Adipocyte (in vitro differentiated cells): ENCODE measurements at regions not wholly inside any gene's neighbourhood (a gene's known extent, or its start where the extent isn't known, plus 50 kb on each side); places are given as distances from the start of the nearest gene placed in this dataset.

Experiments
- DNase-seq: peaks from one replicate; pipeline ENCODE4 v3.0.0-alpha.2; 2015; ENCODE audit warnings: low read depth
- H3K27me3 ChIP-seq: replicated peaks from 2 replicates; pipeline ENCODE4 v1.7.0; 2013; ENCODE audit warnings: mild to moderate bottlenecking, low read length, moderate library complexity; ENCODE audit not compliant: control insufficient read depth, insufficient read depth
- H3K36me3 ChIP-seq: 2 replicates; pipeline ENCODE4 v1.7.0; 2013; ENCODE audit warnings: low read length, mild to moderate bottlenecking, moderate library complexity; ENCODE audit not compliant: control insufficient read depth, insufficient read depth, severe bottlenecking
- H3K4me1 ChIP-seq: 2 replicates; pipeline ENCODE4 v1.7.0; 2013; ENCODE audit warnings: mild to moderate bottlenecking, low read length, moderate library complexity; ENCODE audit not compliant: control insufficient read depth, insufficient read depth
- H3K4me3 ChIP-seq: 2 replicates; pipeline ENCODE4 v1.7.0; 2013; ENCODE audit warnings: mild to moderate bottlenecking, low read length, moderate library complexity
- H3K9ac ChIP-seq: 2 replicates; pipeline ENCODE4 v1.7.0; 2013; ENCODE audit warnings: mild to moderate bottlenecking, low read length, moderate library complexity
- H3K9me3 ChIP-seq: 2 replicates; pipeline ENCODE4 v1.7.0; 2013; ENCODE audit warnings: mild to moderate bottlenecking, low read length, moderate library complexity; ENCODE audit not compliant: control insufficient read depth

GRCh38 chr2:40859617-40860016 lies 407.7 kb upstream of the SLC8A1 start:
- Histone ChIP-seq H3K4me1 (no peaks in the 10 kb centered on the region), H3K9me3 (no peaks in the 10 kb centered on the region), H3K9ac (no peak overlapping the region), H3K27me3 (no peaks in the 10 kb centered on the region), H3K4me3 (no peak overlapping the region), H3K36me3 (no peaks in the 10 kb centered on the region)
- DNase-seq = no peak

GRCh38 chr2:40867829-40868228 lies 415.9 kb upstream of the SLC8A1 start:
- Histone ChIP-seq H3K9me3 (no peaks in the 10 kb centered on the region), H3K27me3 (no peaks in the 10 kb centered on the region), H3K4me3 (no peak overlapping the region), H3K9ac (no peak overlapping the region), H3K4me1 (no peaks in the 10 kb centered on the region), H3K36me3 (no peaks in the 10 kb centered on the region)
- no peak for DNase-seq

- no peaks in the 10 kb centered on the region for H3K9me3 ChIP-seq
- no peaks in the 10 kb centered on the region for H3K27me3 ChIP-seq
- no peak overlapping the region for H3K4me3 ChIP-seq
- no peak overlapping the region for H3K9ac ChIP-seq
- peaks cover 3% of the 10 kb centered on the region for H3K4me1 ChIP-seq
- H3K36me3 ChIP-seq = no peaks in the 10 kb centered on the region
- DNase-seq = no peak
These were observed 420.7 kb upstream of the SLC8A1 start for GRCh38 chr2:40872580-40872979.

GRCh38 chr2:40874380-40874779 lies 422.5 kb upstream of the SLC8A1 start:
- DNase-seq = no peak
- Histone ChIP-seq H3K9me3 (no peaks in the 10 kb centered on the region), H3K9ac (no peak overlapping the region), H3K27me3 (no peaks in the 10 kb centered on the region), H3K4me3 (no peak overlapping the region), H3K36me3 (no peaks in the 10 kb centered on the region), H3K4me1 (peaks cover 14% of the 10 kb centered on the region)

- no peak overlapping the region for H3K4me3 ChIP-seq
- no peaks in the 10 kb centered on the region for H3K36me3 ChIP-seq
- peaks cover 14% of the 10 kb centered on the region for H3K4me1 ChIP-seq
- no peaks in the 10 kb centered on the region for H3K9me3 ChIP-seq
- no peaks in the 10 kb centered on the region for H3K27me3 ChIP-seq
- H3K9ac ChIP-seq = no peak overlapping the region
- peak; percentile 40 for DNase-seq
These were observed 425.9 kb upstream of the SLC8A1 start for GRCh38 chr2:40877734-40878288.

- H3K36me3 ChIP-seq = no peaks in the 10 kb centered on the region
- no peak for DNase-seq
- no peak overlapping the region for H3K9ac ChIP-seq
- H3K4me1 ChIP-seq = peaks cover 14% of the 10 kb centered on the region
- H3K9me3 ChIP-seq = no peaks in the 10 kb centered on the region
- H3K27me3 ChIP-seq = no peaks in the 10 kb centered on the region
- no peak overlapping the region for H3K4me3 ChIP-seq
These were observed 427.4 kb upstream of the SLC8A1 start for GRCh38 chr2:40879305-40879704.

- Histone ChIP-seq H3K4me1 (no peaks in the 10 kb centered on the region), H3K4me3 (no peak overlapping the region)
These were observed 434.2 kb upstream of the SLC8A1 start for GRCh38 chr2:40886100-40886499.

GRCh38 chr2:40886655-40887054 lies 434.8 kb upstream of the SLC8A1 start:
- no peaks in the 10 kb centered on the region for H3K9me3 ChIP-seq
- H3K36me3 ChIP-seq = no peaks in the 10 kb centered on the region
- no peak overlapping the region for H3K4me3 ChIP-seq
- no peak overlapping the region for H3K9ac ChIP-seq
- H3K27me3 ChIP-seq = no peaks in the 10 kb centered on the region
- H3K4me1 ChIP-seq = no peaks in the 10 kb centered on the region
- DNase-seq = no peak

More at GRCh38 chr2:40886100-40886499, 434.2 kb upstream of the SLC8A1 start:
- Histone ChIP-seq H3K36me3 (no peaks in the 10 kb centered on the region), H3K27me3 (no peaks in the 10 kb centered on the region), H3K9me3 (no peaks in the 10 kb centered on the region), H3K9ac (no peak overlapping the region)
- no peak for DNase-seq

- H3K4me3 ChIP-seq = no peak overlapping the region
- DNase-seq = no peak
- H3K9me3 ChIP-seq = no peaks in the 10 kb centered on the region
- H3K4me1 ChIP-seq = no peaks in the 10 kb centered on the region
- H3K36me3 ChIP-seq = no peaks in the 10 kb centered on the region
- H3K27me3 ChIP-seq = no peaks in the 10 kb centered on the region
- H3K9ac ChIP-seq = no peak overlapping the region
These were observed 444.5 kb upstream of the SLC8A1 start for GRCh38 chr2:40896358-40896757.

GRCh38 chr2:40914666-40915065 lies 462.8 kb upstream of the SLC8A1 start:
- no peaks in the 10 kb centered on the region for H3K36me3 ChIP-seq
- no peaks in the 10 kb centered on the region for H3K27me3 ChIP-seq
- H3K4me3 ChIP-seq = no peak overlapping the region
- H3K9ac ChIP-seq = no peak overlapping the region
- peaks cover 6% of the 10 kb centered on the region for H3K9me3 ChIP-seq
- no peaks in the 10 kb centered on the region for H3K4me1 ChIP-seq
- no peak for DNase-seq

- Histone ChIP-seq H3K27me3 (no peaks in the 10 kb centered on the region), H3K9ac (no peak overlapping the region), H3K9me3 (peaks cover 6% of the 10 kb centered on the region), H3K4me3 (no peak overlapping the region), H3K4me1 (no peaks in the 10 kb centered on the region), H3K36me3 (no peaks in the 10 kb centered on the region)
- DNase-seq = no peak
These were observed 463.8 kb upstream of the SLC8A1 start for GRCh38 chr2:40915651-40916050.

GRCh38 chr2:40935349-40935748 lies 483.5 kb upstream of the SLC8A1 start:
- H3K4me1 ChIP-seq = no peaks in the 10 kb centered on the region
- no peak overlapping the region for H3K4me3 ChIP-seq
- no peaks in the 10 kb centered on the region for H3K36me3 ChIP-seq
- H3K9me3 ChIP-seq = peaks cover under 1% of the 10 kb centered on the region
- no peaks in the 10 kb centered on the region for H3K27me3 ChIP-seq
- no peak overlapping the region for H3K9ac ChIP-seq
- DNase-seq = no peak
